ENCODE measurements at regions not wholly inside any gene's neighbourhood (a gene's known extent, or its start where the extent isn't known, plus 50 kb on each side); places are given as distances from the start of the nearest gene placed in this dataset.

DNA sequence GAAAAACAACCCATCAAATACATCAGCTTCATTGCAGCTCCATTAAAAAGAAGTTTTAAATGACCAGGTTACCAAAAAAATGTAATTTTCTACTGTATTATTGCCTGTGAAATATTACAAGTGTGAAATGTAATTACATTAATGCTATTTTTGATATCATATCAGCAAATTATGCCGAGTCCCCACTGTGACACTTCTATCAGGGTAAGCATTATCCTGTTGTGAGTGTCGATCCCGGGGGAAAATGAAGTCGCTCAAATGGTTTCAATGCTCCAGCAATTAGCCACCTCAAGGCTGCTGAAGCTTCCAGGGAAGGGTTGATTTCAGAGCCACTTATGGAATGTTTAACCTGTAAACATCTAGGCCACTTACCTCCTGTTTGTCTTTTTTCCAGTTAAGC lies 70.4 kb downstream of the RCN1 start:
- DNase-seq: no peak

- DNase-seq: no peak
Measured at GRCh38 chr11:32162351-32162750, 71.5 kb downstream of the RCN1 start.

DNA sequence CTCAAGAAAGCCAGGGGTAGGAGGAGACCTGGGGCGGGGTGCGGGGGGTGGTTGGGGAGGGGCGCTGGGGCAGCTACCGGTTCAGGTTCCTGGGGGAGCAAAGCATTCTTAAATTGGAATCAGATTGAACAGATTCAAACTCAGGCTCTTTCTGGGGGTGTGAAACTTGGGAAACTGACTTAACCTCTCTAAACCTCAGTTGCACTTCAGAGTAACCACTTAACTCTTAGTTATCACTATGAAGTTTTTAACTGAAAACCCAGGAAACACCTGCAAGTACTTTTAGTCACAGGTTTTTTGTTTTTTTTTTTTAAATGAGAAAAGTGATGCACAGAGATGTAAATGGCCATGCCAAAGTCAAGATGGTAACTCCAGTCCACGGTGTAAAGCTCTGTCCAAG lies 72.0 kb downstream of the RCN1 start:
- DNase-seq: no peak

DNA sequence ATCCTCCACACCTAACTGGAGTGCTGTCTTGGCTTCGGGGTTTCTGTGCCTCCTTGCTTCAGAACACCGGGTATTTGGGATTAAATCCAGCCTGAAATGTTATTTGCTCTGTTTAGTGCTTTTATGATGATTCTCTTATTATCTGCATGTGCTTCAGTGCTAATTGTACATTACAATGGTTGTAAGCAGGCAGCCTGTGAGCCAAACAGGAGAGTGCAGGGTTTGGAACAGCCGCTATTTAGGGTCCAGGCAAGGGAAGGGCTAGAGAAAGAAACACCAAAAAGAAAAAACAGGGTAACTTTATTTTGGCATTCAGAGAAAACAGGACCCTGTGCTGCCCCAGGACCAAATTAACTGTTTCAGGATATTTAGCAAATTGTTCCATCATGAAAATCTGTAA lies 72.7 kb downstream of the RCN1 start:
- DNase-seq: no peak

DNA sequence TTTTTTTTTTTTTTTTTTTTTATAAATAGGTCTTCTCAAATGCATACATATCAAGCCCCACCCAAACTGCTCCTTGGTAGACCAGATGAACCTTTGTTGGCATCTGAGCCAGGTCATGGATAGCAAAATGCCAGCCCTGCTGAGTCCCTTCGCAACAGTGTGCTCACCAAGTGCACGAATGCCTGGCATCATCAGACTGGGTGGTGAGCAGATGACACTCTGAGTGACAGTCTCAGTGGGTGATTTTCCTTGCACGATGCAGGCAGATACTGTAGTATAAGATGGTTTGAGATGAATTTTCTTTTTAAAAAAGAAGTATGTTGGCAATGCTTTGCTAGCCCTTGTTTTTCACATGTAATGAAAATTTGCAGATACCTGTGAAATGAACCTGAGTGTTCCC lies 74.0 kb downstream of the RCN1 start:
- no peak for DNase-seq

DNA sequence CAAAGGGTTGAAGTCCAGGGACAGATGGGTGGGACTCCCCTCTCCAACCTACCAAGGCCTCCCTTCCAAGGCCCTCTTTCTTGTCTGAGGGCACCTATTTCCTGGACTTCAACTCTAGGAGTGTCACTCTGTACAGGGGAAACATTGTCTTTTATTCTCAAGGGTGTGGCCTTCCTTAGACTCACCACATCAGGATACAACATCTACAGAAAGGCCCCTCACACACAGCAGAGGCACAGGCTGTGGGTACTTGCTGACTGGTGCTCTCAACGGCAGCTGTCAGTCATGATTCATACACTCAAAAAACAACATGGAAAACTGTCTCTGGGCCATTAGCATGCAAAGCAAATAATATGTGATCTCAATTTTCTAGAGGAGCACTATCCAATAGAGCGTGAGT lies 78.0 kb downstream of the RCN1 start:
- no peak for DNase-seq

DNA sequence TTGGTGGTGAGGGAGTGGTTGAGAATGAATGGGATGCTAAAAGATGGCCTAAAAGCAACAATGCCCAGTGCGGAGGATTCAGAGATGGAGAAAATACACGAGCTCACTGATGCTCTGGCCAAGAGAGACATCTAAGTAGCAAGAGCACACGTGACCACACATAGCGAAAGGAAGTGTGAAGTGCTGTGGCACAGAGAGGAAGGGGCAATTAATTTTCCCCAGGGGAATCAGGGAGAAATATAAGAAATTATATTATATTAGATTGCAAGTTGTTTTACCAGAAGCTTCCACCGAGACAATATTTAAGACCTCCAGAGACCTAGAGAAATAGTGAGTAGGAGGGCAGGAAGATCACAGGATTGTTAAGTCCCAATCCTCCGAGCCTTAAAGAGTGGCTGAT lies 80.6 kb downstream of the RCN1 start:
- no peak for DNase-seq

GRCh38 chr11:32172041-32172847 lies 81.4 kb downstream of the RCN1 start:
- no peak for DNase-seq

GRCh38 chr11:32172848-32173834 lies 82.3 kb downstream of the RCN1 start:
- peak in 1 of 2 experiments; percentile 40 for DNase-seq

DNA sequence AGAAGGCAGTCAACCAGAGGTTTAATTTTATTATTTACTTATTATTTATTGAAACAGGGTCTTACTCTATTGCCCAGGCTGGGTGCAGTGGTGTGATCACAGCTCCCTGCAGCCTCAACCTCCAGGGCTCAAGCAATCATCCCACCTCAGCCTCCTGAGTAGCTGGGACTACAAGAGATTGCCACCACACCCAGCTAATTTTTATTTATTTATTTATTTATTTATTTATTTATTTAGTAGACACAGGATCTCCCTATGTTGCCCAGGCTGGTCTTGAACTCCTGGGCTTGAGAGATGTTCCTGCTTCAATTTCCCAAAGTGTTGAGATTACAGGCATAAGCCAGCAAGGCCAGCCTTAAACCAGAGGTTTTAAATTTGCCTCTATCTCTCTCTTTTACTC lies 83.1 kb downstream of the RCN1 start:
- DNase-seq: no peak

DNA sequence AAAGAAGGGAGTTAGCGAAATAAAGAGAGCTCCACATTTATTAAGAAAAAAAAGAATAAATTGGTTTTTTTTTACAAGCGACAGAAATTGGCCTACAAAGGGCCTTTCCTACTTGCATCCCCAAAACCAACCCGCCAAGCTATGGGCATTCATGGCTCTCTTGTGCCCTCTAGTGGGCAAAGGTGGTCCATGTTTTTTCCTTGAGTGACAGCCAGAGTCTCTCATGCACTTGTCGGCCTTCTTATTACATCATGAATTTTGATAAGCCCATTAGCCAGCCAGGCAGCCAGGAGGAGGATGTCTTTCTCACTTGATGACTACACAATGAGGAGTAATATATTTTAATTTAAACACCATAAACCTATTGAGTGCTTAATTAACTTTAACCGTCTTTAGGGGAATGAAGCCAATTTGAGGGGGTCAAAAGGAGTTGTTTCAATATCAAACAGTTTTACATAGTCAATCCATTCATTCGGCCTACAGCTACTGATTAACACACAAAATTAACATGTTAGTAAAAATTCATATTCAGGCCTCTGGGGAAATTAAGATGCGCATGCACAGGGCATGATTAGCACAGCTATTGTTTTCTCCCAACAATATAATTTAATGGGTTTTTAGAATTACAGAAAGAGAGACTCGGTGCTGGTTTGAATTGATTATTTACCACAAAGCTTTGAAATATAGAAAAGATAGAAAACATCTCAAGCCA lies 85.5 kb downstream of the RCN1 start:
- DNase-seq: peak; percentile 31 to 81

DNA sequence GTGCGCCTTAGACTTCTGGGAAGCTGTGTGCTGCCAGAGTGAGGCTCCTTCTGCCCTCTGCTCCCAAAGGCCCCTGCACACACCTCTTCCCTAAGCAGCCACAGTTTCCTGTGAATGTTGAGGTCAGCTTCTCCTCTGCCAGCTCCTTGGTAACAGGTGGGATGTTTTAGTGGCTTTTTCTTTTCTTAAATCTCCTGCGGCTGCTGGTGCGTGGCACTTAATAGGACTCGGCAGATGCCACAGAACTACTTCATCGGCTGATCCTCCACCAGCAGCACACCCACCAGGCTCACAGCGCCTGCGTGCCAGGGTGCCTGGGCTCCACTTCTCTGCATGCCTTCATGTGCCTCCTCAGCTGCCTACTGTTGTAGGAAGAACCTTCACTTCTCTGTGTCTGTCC lies 87.8 kb downstream of the RCN1 start:
- no peak for DNase-seq

- DNase-seq: no peak
Measured at GRCh38 chr11:32183512-32183911, 92.6 kb downstream of the RCN1 start.

- peak; percentile 12 to 77 for DNase-seq
Measured at GRCh38 chr11:32184041-32184722, 93.3 kb downstream of the RCN1 start.

DNA sequence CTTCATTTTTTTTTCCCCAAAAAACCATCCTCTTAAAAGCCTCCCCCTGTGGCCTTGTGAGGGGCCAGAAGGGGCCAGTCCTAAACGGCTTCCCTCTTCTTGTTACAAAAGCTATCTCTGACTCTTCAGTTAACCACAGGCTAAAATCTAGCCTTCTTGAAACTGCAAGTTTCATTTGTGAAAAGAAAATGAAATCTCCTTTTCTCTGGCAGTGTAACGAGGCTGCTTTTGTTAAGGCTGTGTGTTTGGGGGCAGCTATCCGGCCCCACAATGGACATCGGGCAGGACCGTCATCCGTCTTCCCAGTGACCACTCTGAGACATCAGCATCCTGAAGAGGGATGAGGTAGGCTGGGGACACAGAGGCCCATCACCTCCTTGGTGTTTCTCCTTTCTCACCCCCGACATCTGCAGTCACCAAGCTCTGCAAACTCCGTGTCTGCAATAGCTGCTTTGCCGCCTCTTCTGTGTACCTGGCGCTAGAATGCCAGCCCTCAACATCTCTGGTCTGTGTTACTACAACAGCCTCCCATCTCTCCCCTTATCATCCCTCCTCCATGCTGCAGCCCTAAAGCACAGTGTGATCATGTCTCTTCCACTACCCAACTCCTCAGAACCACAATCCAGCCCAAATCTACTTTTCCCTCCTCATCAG lies 94.0 kb downstream of the RCN1 start:
- DNase-seq: no peak

- no peak for DNase-seq
Measured at GRCh38 chr11:32186118-32186517, 95.2 kb downstream of the RCN1 start.

- no peak for DNase-seq
Measured at GRCh38 chr11:32187111-32187510, 96.2 kb downstream of the RCN1 start.

GRCh38 chr11:32188785-32189184 lies 97.9 kb downstream of the RCN1 start:
- DNase-seq: no peak

GRCh38 chr11:32196137-32196536 lies 105.3 kb downstream of the RCN1 start:
- no peak for DNase-seq

DNA sequence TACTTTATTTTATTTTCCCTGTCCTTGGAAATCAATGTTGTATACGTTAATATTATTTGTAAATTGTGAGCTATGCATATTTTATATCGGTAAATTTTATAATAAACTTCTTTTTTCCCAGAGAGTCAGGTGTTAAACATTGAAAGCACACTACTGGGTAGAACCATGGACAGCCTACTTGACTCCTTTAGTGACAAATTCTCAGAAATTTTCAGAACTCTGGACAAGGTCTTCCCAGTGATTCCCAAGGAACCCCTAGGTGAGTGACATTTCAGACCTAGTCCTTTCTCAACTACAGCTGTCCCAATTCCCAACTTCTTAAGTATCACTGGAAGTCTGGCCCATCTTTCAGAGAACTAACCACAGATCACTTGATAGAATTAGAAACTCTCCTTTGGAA lies 107.2 kb downstream of the RCN1 start:
- DNase-seq: no peak

- DNase-seq: no peak
Measured at GRCh38 chr11:32200136-32200847, 109.4 kb downstream of the RCN1 start.

Measured in cerebellar nuclear complex (tissue), 1 donor.